PC-9 (cell line): ENCODE measurements at regions not wholly inside any gene's neighbourhood (a gene's known extent, or its start where the extent isn't known, plus 50 kb on each side); places are given as distances from the start of the nearest gene placed in this dataset.
A peak's percentile ranks its signal among the peaks of the same experiment; 100 is the strongest.

ENCODE experiments used
- BruUV-seq: library from RNA; stranded (reverse); fragments of 400-500 nt; replicated peaks from 2 replicates; lab custom pipeline; 2021; lab: Mats Ljungman, UMichigan
- CTCF ChIA-PET: fragments of 300-600 bp; sonication (Branson Sonifier 250); formaldehyde crosslinking; loops from one replicate; lab custom pipeline; 2022; ENCODE audit warnings: antibody characterized with exemption; lab: Charles Lee
- POLR2A ChIA-PET: fragments of 300-600 bp; sonication (Branson Sonifier 250); formaldehyde crosslinking; loops from one replicate; lab custom pipeline; 2022; ENCODE audit warnings: antibody characterized with exemption; ENCODE audit not compliant: unreplicated experiment; lab: Charles Lee
- DNase-seq, 2 experiments: peaks; one replicate each; pipeline versions ENCODE4 v3.0.0 to v3.0.0-alpha.2; 2015 to 2022; ENCODE audit warnings: mixed read lengths in 1 of 2
- H2AFZ ChIP-seq: fragments of 200-600 bp; sonication (generic); 2 replicates; pipeline ENCODE4 v1.8.1; 2017; ENCODE audit warnings: antibody characterized with exemption
- H3F3A ChIP-seq: fragments of 200-600 bp; sonication (generic); 2 replicates; pipeline ENCODE4 v1.8.1; 2017; ENCODE audit warnings: antibody characterized with exemption, mild to moderate bottlenecking, low read depth; ENCODE audit not compliant: insufficient read depth
- H3K27ac ChIP-seq: fragments of 200-600 bp; sonication (generic); 2 replicates; pipeline ENCODE4 v1.6.1; 2016; ENCODE audit warnings: mixed run types
- H3K27me3 ChIP-seq: fragments of 200-600 bp; sonication (generic); 2 replicates; pipeline ENCODE4 v1.6.1; 2016; ENCODE audit warnings: low read depth, mixed run types; ENCODE audit not compliant: insufficient read depth
- H3K36me3 ChIP-seq: fragments of 200-600 bp; sonication (generic); 2 replicates; pipeline ENCODE4 v1.6.1; 2016; ENCODE audit warnings: low read depth, mixed run types
- H3K4me1 ChIP-seq: fragments of 200-600 bp; sonication (generic); replicated peaks from 2 replicates; pipeline ENCODE4 v1.6.1; 2016; ENCODE audit warnings: mixed run types; ENCODE audit not compliant: insufficient read depth
- H3K4me2 ChIP-seq: fragments of 200-600 bp; sonication (generic); 2 replicates; pipeline ENCODE4 v1.6.1; 2017; ENCODE audit warnings: mixed run types
- H3K4me3 ChIP-seq: fragments of 200-600 bp; sonication (generic); 2 replicates; pipeline ENCODE4 v1.6.1; 2016; ENCODE audit warnings: mixed run types
- H3K79me2 ChIP-seq: fragments of 200-600 bp; sonication (generic); 2 replicates; pipeline ENCODE4 v1.6.1; 2017; ENCODE audit warnings: low read depth, mixed run types
- H3K9me2 ChIP-seq: fragments of 200-600 bp; sonication (generic); 2 replicates; pipeline ENCODE4 v1.8.1; 2017; ENCODE audit warnings: mild to moderate bottlenecking; ENCODE audit not compliant: insufficient read depth
- H3K9me3 ChIP-seq: fragments of 200-600 bp; sonication (generic); 2 replicates; pipeline ENCODE4 v1.8.1; 2016; ENCODE audit warnings: low read depth; ENCODE audit not compliant: insufficient read depth
- H4K20me1 ChIP-seq: fragments of 200-600 bp; sonication (generic); 2 replicates; pipeline ENCODE4 v1.8.1; 2017; ENCODE audit not compliant: insufficient read depth
- EZH2 ChIP-seq: fragments of 200-600 bp; sonication (generic); IDR thresholded peaks from 2 replicates; pipeline ENCODE4 v1.8.0; 2017; ENCODE audit warnings: antibody characterized with exemption, low read depth
- intact Hi-C: fragments of 100-400 bp; cut with micrococcal nuclease; formaldehyde crosslinking; loops from one replicate; pipeline ENCODE4 v1.10.0; 2022; ENCODE audit not compliant: unreplicated experiment
- TF ChIP-seq, protein P1 (sequence below): fragments of 200-600 bp; sonication (generic); conservative IDR thresholded peaks from 2 replicates; pipeline ENCODE4 v1.6.1; 2017; ENCODE audit warnings: mixed run types, antibody characterized with exemption, mild to moderate bottlenecking, moderate library complexity

DNA sequence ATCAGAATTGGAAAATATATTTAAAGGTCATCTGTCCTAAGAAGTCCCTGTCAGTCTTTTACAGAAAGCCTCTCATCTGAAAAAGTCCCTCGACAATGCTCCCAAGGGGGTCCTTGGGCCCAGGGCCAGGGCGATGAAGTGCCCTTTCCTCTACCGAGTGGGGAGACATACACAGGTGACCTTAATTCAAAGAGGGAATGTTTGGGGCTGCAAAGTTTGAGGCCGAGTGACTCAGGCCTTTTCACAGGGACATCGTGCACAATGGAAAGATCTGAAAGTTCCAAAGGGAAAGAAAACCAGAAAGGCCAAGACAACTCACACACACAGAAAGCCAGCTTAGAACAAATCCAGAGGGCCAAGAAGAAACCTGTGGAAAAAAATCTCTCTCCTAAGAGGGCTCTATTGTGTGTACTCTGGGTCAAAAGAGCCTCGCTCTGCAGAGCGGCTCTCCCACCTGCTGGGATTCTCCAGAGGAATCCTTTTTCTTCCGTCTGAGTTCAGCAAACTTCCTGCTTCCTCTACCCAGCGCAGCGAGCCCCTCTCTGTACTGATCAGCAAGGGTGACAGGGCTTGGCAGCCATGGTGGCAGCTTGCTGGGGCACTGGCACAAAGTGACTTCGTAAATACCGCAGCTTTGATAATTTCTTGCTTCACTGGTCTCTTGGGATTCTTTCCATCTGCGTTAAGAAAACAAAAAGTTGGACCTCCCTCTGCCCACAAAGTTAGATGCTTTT, 259.1 kb downstream of the OPA1 start:
- intact Hi-C loops, result loop anchor here (1.0 to 2.0 kb wide), 6 partner anchors 24 to 470 kb away; no protein-coding TSS in a partner anchor
- peak overlapping the region; percentile 63 for H2AFZ ChIP-seq

DNA sequence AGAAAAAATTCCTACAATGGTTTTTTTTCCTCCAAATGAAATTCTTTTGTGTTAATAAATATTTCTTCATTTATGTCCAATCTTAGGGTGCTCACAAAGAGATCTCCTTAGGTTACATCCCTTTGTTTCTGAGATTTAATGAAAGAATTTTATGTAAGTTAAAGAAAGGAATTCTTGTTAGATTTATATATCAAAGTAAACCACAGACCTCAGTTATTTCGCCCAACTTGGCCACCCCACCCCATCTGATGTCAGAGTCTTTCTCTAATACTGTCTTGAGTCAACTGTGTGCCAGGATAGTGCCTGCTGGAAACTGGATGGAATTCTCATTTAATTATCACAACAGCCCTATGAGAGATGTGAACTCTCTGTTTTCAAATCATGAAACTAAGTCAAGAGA, 259.9 kb downstream of the OPA1 start:
- Histone ChIP-seq H4K20me1 (no peaks in the 10 kb centered on the region), H3K4me2 (peak overlapping the region; percentile 84), H3K79me2 (no peaks in the 10 kb centered on the region), H3K27me3 (no peaks in the 10 kb centered on the region), H3F3A (peaks cover 68% of the 10 kb centered on the region), H3K9me2 (no peaks in the 10 kb centered on the region), H2AFZ (no peak overlapping the region), H3K27ac (peak overlapping the region; percentile 98), H3K9me3 (0 out of 2 replicates have a peak, but pooled peaks cover 13% of the 10 kb centered on the region), H3K4me3 (no peak overlapping the region; the same call in 1 of the 2 replicates), H3K4me1 (peaks cover 76% of the 10 kb centered on the region), H3K36me3 (no peaks in the 10 kb centered on the region)
- DNase-seq, result no peak
- CTCF ChIA-PET, result interaction anchor here (1.1 to 1.2 kb wide), 2 partner anchors 9 to 19 kb away, joined by 3 to 11 read pairs; no protein-coding TSS in a partner anchor
- TF ChIP-seq, protein P1, sequence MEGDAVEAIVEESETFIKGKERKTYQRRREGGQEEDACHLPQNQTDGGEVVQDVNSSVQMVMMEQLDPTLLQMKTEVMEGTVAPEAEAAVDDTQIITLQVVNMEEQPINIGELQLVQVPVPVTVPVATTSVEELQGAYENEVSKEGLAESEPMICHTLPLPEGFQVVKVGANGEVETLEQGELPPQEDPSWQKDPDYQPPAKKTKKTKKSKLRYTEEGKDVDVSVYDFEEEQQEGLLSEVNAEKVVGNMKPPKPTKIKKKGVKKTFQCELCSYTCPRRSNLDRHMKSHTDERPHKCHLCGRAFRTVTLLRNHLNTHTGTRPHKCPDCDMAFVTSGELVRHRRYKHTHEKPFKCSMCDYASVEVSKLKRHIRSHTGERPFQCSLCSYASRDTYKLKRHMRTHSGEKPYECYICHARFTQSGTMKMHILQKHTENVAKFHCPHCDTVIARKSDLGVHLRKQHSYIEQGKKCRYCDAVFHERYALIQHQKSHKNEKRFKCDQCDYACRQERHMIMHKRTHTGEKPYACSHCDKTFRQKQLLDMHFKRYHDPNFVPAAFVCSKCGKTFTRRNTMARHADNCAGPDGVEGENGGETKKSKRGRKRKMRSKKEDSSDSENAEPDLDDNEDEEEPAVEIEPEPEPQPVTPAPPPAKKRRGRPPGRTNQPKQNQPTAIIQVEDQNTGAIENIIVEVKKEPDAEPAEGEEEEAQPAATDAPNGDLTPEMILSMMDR, result no peak
- no peak for TF ChIP-seq EZH2
- POLR2A ChIA-PET, result interaction anchor here (0.6 to 1.3 kb wide), 6 partner anchors 18 to 283 kb away, joined by 3 to 21 read pairs (median 4); partner anchors contain the start of gene HES1
- intact Hi-C loops, result loop anchor here (1.0 to 2.0 kb wide), 13 partner anchors 19 to 469 kb away; no protein-coding TSS in a partner anchor
- BruUV-seq, result no TSS peak

More for the DNA sequence above, 259.1 kb downstream of the OPA1 start:
- H3K27me3 ChIP-seq, result no peaks in the 10 kb centered on the region
- H3K36me3 ChIP-seq, result no peaks in the 10 kb centered on the region
- BruUV-seq, result TSS peak; percentile 88
- TF ChIP-seq EZH2, result no peak
- TF ChIP-seq, protein P1, result no peak
- peaks cover 70% of the 10 kb centered on the region for H3K4me1 ChIP-seq
- H3K9me3 ChIP-seq, result 0 out of 2 replicates have a peak, but pooled peaks cover 12% of the 10 kb centered on the region
- H3K9me2 ChIP-seq, result no peaks in the 10 kb centered on the region
- no peaks in the 10 kb centered on the region for H4K20me1 ChIP-seq
- peak overlapping the region; percentile 49 for H3K4me3 ChIP-seq
- peak overlapping the region; percentile 98 for H3K27ac ChIP-seq
- DNase-seq, result peak; percentile 82 to 98
- H3K4me2 ChIP-seq, result peak overlapping the region; percentile 84
- H3F3A ChIP-seq, result peaks cover 60% of the 10 kb centered on the region
- ChIA-PET POLR2A (interaction anchor here (0.6 to 1.1 kb wide), 5 partner anchors 8 to 221 kb away, joined by 3 to 13 read pairs (median 4); no protein-coding TSS in a partner anchor), CTCF (interaction anchor here (0.9 kb wide), 1 partner anchor 71 kb away, joined by 3 read pairs; no protein-coding TSS in a partner anchor)
- H3K79me2 ChIP-seq, result no peaks in the 10 kb centered on the region

DNA sequence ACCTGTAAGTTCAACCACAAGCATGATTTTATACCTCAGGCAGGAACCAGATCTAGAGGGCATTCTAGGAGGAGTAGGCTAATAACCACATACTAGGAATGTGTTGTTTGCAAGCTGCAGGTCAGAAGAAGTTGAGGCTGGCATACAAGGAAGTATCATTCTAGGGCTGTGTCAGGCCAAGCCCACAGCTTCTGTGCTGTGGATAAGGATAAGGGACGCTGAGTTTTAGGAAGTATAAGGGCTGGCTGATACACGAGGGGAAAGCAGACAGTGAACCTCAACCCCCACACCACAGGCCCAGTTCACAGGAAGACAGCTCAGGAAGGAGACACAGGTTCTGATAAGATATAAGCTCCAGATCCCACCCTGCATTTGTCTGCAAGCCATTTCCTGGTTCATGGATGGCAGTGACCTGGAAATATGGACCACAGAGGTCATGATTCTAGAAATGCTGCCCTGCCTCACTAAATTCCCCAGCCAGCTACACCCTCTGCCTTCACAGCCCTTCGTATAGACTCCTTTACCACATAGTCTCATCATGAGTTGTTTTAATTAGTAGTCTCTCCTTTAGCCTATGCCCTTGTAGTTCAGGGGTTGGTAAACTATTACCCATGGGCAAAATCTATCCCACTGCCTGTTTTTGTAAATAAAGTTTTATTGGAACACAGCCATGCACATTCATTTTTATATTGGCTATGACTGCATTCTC, 260.7 kb downstream of the OPA1 start:
- peak; percentile 72 to 99 for DNase-seq

More for the DNA sequence above, 260.7 kb downstream of the OPA1 start:
- Histone ChIP-seq H3F3A (peaks cover 74% of the 10 kb centered on the region), H4K20me1 (no peaks in the 10 kb centered on the region), H3K9me2 (no peaks in the 10 kb centered on the region), H3K27ac (peak overlapping the region; percentile 98), H3K4me2 (peak overlapping the region; percentile 84), H3K9me3 (0 out of 2 replicates have a peak, but pooled peaks cover 13% of the 10 kb centered on the region), H3K4me1 (peaks cover 83% of the 10 kb centered on the region), H3K27me3 (no peaks in the 10 kb centered on the region), H3K4me3 (no peak overlapping the region), H3K36me3 (no peaks in the 10 kb centered on the region), H3K79me2 (no peaks in the 10 kb centered on the region), H2AFZ (peak overlapping the region; percentile 19; the same call in 1 of the 2 replicates)
- TF ChIP-seq, protein P1, result no peak
- TF ChIP-seq EZH2, result no peak
- intact Hi-C loops, result loop anchor here (1.0 to 2.0 kb wide), 12 partner anchors 19 to 461 kb away; no protein-coding TSS in a partner anchor
- CTCF ChIA-PET, result interaction anchor here (0.5 to 1.2 kb wide), 3 partner anchors 9 to 18 kb away, joined by 3 to 11 read pairs (median 7); no protein-coding TSS in a partner anchor
- no TSS peak for BruUV-seq
- POLR2A ChIA-PET, result interaction anchor here (0.6 to 1.3 kb wide), 14 partner anchors 10 to 538 kb away, joined by 3 to 27 read pairs (median 4); partner anchors contain the start of gene HES1
